Esophagus squamous epithelium (tissue), 5 donors: ENCODE measurements at regions not wholly inside any gene's neighbourhood (a gene's known extent, or its start where the extent isn't known, plus 50 kb on each side); places are given as distances from the start of the nearest gene placed in this dataset.
"Not testable (repeated sequence)": the region's sequence is repeated elsewhere in the genome, so short reads cannot be mapped to it uniquely, and the experiment has no call there.

Experiments used
- DNase-seq: peaks from one replicate; lab custom pipeline; 2025; lab: John Stamatoyannopoulos, UW
- H3K27ac ChIP-seq, 4 donors: fragments of 200-600 bp; sonication (generic); one replicate each; pipeline ENCODE4 v1.5.1; 2016 to 2019; ENCODE audit warnings: mild to moderate bottlenecking in 1 of 4
- H3K27me3 ChIP-seq, 4 donors: fragments of 200-600 bp; sonication (generic); 1 replicate in 3 of 4; 2 replicates in 1 of 4; pipeline versions ENCODE4 v1.5.1 to v1.6.0; 2017 to 2021; ENCODE audit warnings: antibody characterized with exemption in 1 of 4
- H3K36me3 ChIP-seq, 3 donors: fragments of 200-600 bp; sonication (generic); one replicate each; pipeline ENCODE4 v1.5.1; 2016 to 2019
- H3K4me1 ChIP-seq, 3 donors: fragments of 200-600 bp; sonication (generic); one replicate each; pipeline ENCODE4 v1.5.1; 2017 to 2019
- H3K4me3 ChIP-seq, 4 donors: fragments of 200-600 bp; sonication (generic); 1 replicate in 3 of 4; 2 replicates in 1 of 4; pipeline ENCODE4 v1.5.1; 2016 to 2019; ENCODE audit warnings: mild to moderate bottlenecking in 2 of 4, moderate library complexity in 1 of 4
- H3K9me3 ChIP-seq, 3 donors: fragments of 200-600 bp; sonication (generic); one replicate each; pipeline ENCODE4 v1.5.1; 2016 to 2019
- CTCF ChIP-seq, 6 experiments: fragments of 450-650 bp in 4 of 6; fragments of 200-600 bp in 2 of 6; sonication (generic) in 2 of 6; IDR thresholded peaks; one replicate each; pipeline ENCODE4 v1.5.1; 2016 to 2019; ENCODE audit warnings: antibody characterized with exemption in 6 of 6, mild to moderate bottlenecking in 4 of 6, moderate library complexity in 4 of 6
- POLR2A ChIP-seq, 4 donors: fragments of 450-650 bp; IDR thresholded peaks; one replicate each; pipeline ENCODE4 v1.6.1; 2017; ENCODE audit warnings: antibody characterized with exemption in 4 of 4, mild to moderate bottlenecking in 4 of 4, moderate library complexity in 3 of 4
- WGBS, 2 donors: methylation state at CpG; one replicate each; pipeline ENCODE4 v1.1.5; 2018; 5-methylcytosine and 5-hydroxymethylcytosine counted together
- intact Hi-C: fragments of 100-400 bp; cut with DNase I; formaldehyde crosslinking; loops from one replicate; pipeline ENCODE4 v1.15.0; 2022
- donor health status: DM: yes; HTN: yes; CAD: no.

GRCh38 chr6:76835695-76836094, 627.6 kb downstream of the HTR1B start:
- Histone ChIP-seq H3K4me1 (peaks cover 0 to 12% (median 0%) of the 10 kb centered on the region in 3 donors), H3K27ac (no peak overlapping the region), H3K4me3 (no peak overlapping the region), H3K36me3 (no peaks in the 10 kb centered on the region), H3K9me3 (no peaks in the 10 kb centered on the region), H3K27me3 (no peaks in the 10 kb centered on the region)
- TF ChIP-seq POLR2A (IDR thresholded peaks at IDR 0.05) (no peak), CTCF (IDR thresholded peaks at IDR 0.05) (no peak)
- no peak for DNase-seq
- intact Hi-C loops = no loop called here
- WGBS, 2 donors = 71 to 88% methylated on average over 1 of the region's 1 CpG

GRCh38 chr6:76835293-76835692, 628.0 kb downstream of the HTR1B start:
- intact Hi-C loops = no loop called here
- Histone ChIP-seq H3K27me3 (no peaks in the 10 kb centered on the region), H3K9me3 (no peaks in the 10 kb centered on the region), H3K4me1 (peaks cover 0 to 12% (median 0%) of the 10 kb centered on the region in 3 donors), H3K36me3 (no peaks in the 10 kb centered on the region), H3K4me3 (no peak overlapping the region), H3K27ac (no peak overlapping the region)
- whole genome bisulfite sequencing, 2 donors = 0 to 52% methylated on average over 1 of the region's 1 CpG
- TF ChIP-seq POLR2A (IDR thresholded peaks at IDR 0.05) = no peak
- no peak for TF ChIP-seq CTCF (IDR thresholded peaks at IDR 0.05)
- DNase-seq = no peak

GRCh38 chr6:76834399-76834798, 628.9 kb downstream of the HTR1B start:
- Histone ChIP-seq H3K4me1 (peaks cover 0 to 12% (median 0%) of the 10 kb centered on the region in 3 donors), H3K27me3 (no peaks in the 10 kb centered on the region), H3K27ac (no peak overlapping the region), H3K9me3 (no peaks in the 10 kb centered on the region), H3K36me3 (no peaks in the 10 kb centered on the region), H3K4me3 (no peak overlapping the region)
- TF ChIP-seq CTCF (IDR thresholded peaks at IDR 0.05) (no peak), POLR2A (IDR thresholded peaks at IDR 0.05) (no peak)
- no peak for DNase-seq
- intact Hi-C loops = no loop called here

- DNase-seq = no peak
- no peak overlapping the region for H3K27ac ChIP-seq
- peaks cover 0 to 12% (median 0%) of the 10 kb centered on the region in 3 donors for H3K4me1 ChIP-seq
- WGBS, 2 donors = 17 to 19% methylated on average over 3 of the region's 3 CpGs
- H3K4me3 ChIP-seq = no peak overlapping the region
- intact Hi-C loops = no loop called here
- no peaks in the 10 kb centered on the region for H3K36me3 ChIP-seq
- peaks cover 0 to 7% (median 0%) of the 10 kb centered on the region in 3 donors for H3K9me3 ChIP-seq
- TF ChIP-seq CTCF (IDR thresholded peaks at IDR 0.05) (no peak), POLR2A (IDR thresholded peaks at IDR 0.05) (no peak)
- H3K27me3 ChIP-seq = no peaks in the 10 kb centered on the region
Measured at GRCh38 chr6:76831299-76831698, 632.0 kb downstream of the HTR1B start.

GRCh38 chr6:76823578-76823977, 639.7 kb downstream of the HTR1B start:
- H3K4me3 ChIP-seq, DNase-seq, H3K27me3 ChIP-seq, H3K36me3 ChIP-seq, H3K27ac ChIP-seq, H3K4me1 ChIP-seq, intact Hi-C loops: not testable (repeated sequence)
- 74 to 77% methylated on average over 6 of the region's 6 CpGs for WGBS, 2 donors
- H3K9me3 ChIP-seq = peaks cover 0 to 24% (median 0%) of the 10 kb centered on the region in 3 donors

- no CpG with 5 or more reads among the region's 4 CpGs for WGBS, 2 donors
- Histone ChIP-seq H3K27ac (no peak overlapping the region), H3K4me1 (no peaks in the 10 kb centered on the region), H3K4me3 (no peak overlapping the region), H3K9me3 (peaks cover 0 to 15% (median 0%) of the 10 kb centered on the region in 3 donors), H3K36me3 (no peaks in the 10 kb centered on the region), H3K27me3 (no peaks in the 10 kb centered on the region)
- intact Hi-C loops = no loop called here
- DNase-seq = no peak
- TF ChIP-seq POLR2A (IDR thresholded peaks at IDR 0.05) (no peak), CTCF (IDR thresholded peaks at IDR 0.05) (no peak)
Measured at GRCh38 chr6:76818451-76818850, 644.8 kb downstream of the HTR1B start.
